Activated CD4-positive, alpha-beta memory T cell treated with anti-CD3 and anti-CD28 coated beads for 36 hours (primary cell): ENCODE measurements at regions not wholly inside any gene's neighbourhood (a gene's known extent, or its start where the extent isn't known, plus 50 kb on each side); places are given as distances from the start of the nearest gene placed in this dataset.
"Not testable (repeated sequence)": the region's sequence is repeated elsewhere in the genome, so short reads cannot be mapped to it uniquely, and the experiment has no call there.

Source experiments
- CTCF ChIA-PET: fragments of 350-600 bp; sonication (Branson Sonifier 250); formaldehyde crosslinking; loops from one replicate; lab custom pipeline; 2021; ENCODE audit warnings: antibody characterized with exemption, inconsistent platforms; lab: Charles Lee
- POLR2A ChIA-PET: fragments of 350-600 bp; sonication (Branson Sonifier 250); formaldehyde crosslinking; loops from one replicate; lab custom pipeline; 2021; ENCODE audit warnings: antibody characterized with exemption; lab: Charles Lee
- DNase-seq: peaks from one replicate; pipeline ENCODE4 v3.0.0-alpha.2; 2020
- H3K27ac Mint-ChIP-seq: one replicate; pipeline ENCODE4 v1.8.0; 2021; ENCODE audit warnings: mixed read lengths
- H3K27me3 Mint-ChIP-seq: one replicate; pipeline ENCODE4 v1.8.0; 2021; ENCODE audit warnings: mixed read lengths
- H3K36me3 Mint-ChIP-seq: one replicate; pipeline ENCODE4 v1.8.0; 2021; ENCODE audit warnings: mixed read lengths
- H3K4me1 Mint-ChIP-seq: one replicate; pipeline ENCODE4 v1.8.0; 2021; ENCODE audit warnings: low read depth, mixed read lengths
- H3K4me3 Mint-ChIP-seq: one replicate; pipeline ENCODE4 v1.8.0; 2021; ENCODE audit warnings: mild to moderate bottlenecking, mixed read lengths
- H3K9me3 Mint-ChIP-seq: one replicate; pipeline ENCODE4 v1.8.0; 2021; ENCODE audit warnings: mixed read lengths
- intact Hi-C: fragments of 100-400 bp; cut with micrococcal nuclease; formaldehyde crosslinking; loops from one replicate; pipeline ENCODE4 v1.15.1; 2023

- H3K27ac Mint-ChIP-seq: no peak overlapping the region
Measured at GRCh38 chrX:95427389-95427788, 1257.3 kb upstream of the DIAPH2 start.

GRCh38 chrX:95435198-95435597 is 1249.4 kb upstream of the DIAPH2 start:
- H3K27me3 Mint-ChIP-seq: no peaks in the 10 kb centered on the region
- ChIA-PET CTCF (no interaction called here), POLR2A (no interaction called here)
- peaks cover 13% of the 10 kb centered on the region for H3K9me3 Mint-ChIP-seq
- no peak overlapping the region for H3K27ac Mint-ChIP-seq
- no peaks in the 10 kb centered on the region for H3K36me3 Mint-ChIP-seq
- intact Hi-C loops: no loop called here
- DNase-seq: no peak
- H3K4me3 Mint-ChIP-seq: no peak overlapping the region
- H3K4me1 Mint-ChIP-seq: no peaks in the 10 kb centered on the region

More at GRCh38 chrX:95427389-95427788, 1257.3 kb upstream of the DIAPH2 start:
- intact Hi-C loops: no loop called here
- no peaks in the 10 kb centered on the region for H3K4me1 Mint-ChIP-seq
- H3K9me3 Mint-ChIP-seq: peaks cover 4% of the 10 kb centered on the region
- no peak overlapping the region for H3K4me3 Mint-ChIP-seq
- ChIA-PET POLR2A (no interaction called here), CTCF (no interaction called here)
- no peaks in the 10 kb centered on the region for H3K27me3 Mint-ChIP-seq
- H3K36me3 Mint-ChIP-seq: no peaks in the 10 kb centered on the region
- DNase-seq: no peak

- intact Hi-C loops: no loop called here
- DNase-seq: no peak
- ChIA-PET CTCF (no interaction called here), POLR2A (no interaction called here)
- no peaks in the 10 kb centered on the region for H3K4me1 Mint-ChIP-seq
- H3K36me3 Mint-ChIP-seq: no peaks in the 10 kb centered on the region
- H3K27me3 Mint-ChIP-seq: no peaks in the 10 kb centered on the region
- H3K4me3 Mint-ChIP-seq: no peak overlapping the region
- H3K9me3 Mint-ChIP-seq: peaks cover 6% of the 10 kb centered on the region
- no peak overlapping the region for H3K27ac Mint-ChIP-seq
Measured at GRCh38 chrX:95441836-95442235, 1242.8 kb upstream of the DIAPH2 start.

GRCh38 chrX:95484781-95485180 is 1199.9 kb upstream of the DIAPH2 start:
- intact Hi-C loops: no loop called here
- no peaks in the 10 kb centered on the region for H3K36me3 Mint-ChIP-seq
- CTCF ChIA-PET: no interaction called here

GRCh38 chrX:95505721-95506120 is 1178.9 kb upstream of the DIAPH2 start:
- no peak for DNase-seq
- ChIA-PET CTCF (no interaction called here), POLR2A (no interaction called here)
- H3K9me3 Mint-ChIP-seq: peaks cover 3% of the 10 kb centered on the region
- H3K27ac Mint-ChIP-seq: no peak overlapping the region
- no peaks in the 10 kb centered on the region for H3K36me3 Mint-ChIP-seq
- no peaks in the 10 kb centered on the region for H3K4me1 Mint-ChIP-seq
- no peaks in the 10 kb centered on the region for H3K27me3 Mint-ChIP-seq
- H3K4me3 Mint-ChIP-seq: no peak overlapping the region
- intact Hi-C loops: no loop called here

More at GRCh38 chrX:95484781-95485180, 1199.9 kb upstream of the DIAPH2 start:
- Mint-ChIP-seq H3K4me3 (no peak overlapping the region), H3K27ac (no peak overlapping the region), H3K4me1 (no peaks in the 10 kb centered on the region), H3K9me3 (peaks cover 3% of the 10 kb centered on the region), H3K27me3 (no peaks in the 10 kb centered on the region)
- POLR2A ChIA-PET: no interaction called here
- DNase-seq: no peak

- ChIA-PET POLR2A (no interaction called here), CTCF (no interaction called here)
- H3K4me1 Mint-ChIP-seq: no peaks in the 10 kb centered on the region
- H3K4me3 Mint-ChIP-seq: no peak overlapping the region
- peaks cover 3% of the 10 kb centered on the region for H3K9me3 Mint-ChIP-seq
- no peaks in the 10 kb centered on the region for H3K36me3 Mint-ChIP-seq
- no peaks in the 10 kb centered on the region for H3K27me3 Mint-ChIP-seq
- intact Hi-C loops: no loop called here
- no peak for DNase-seq
- no peak overlapping the region for H3K27ac Mint-ChIP-seq
Measured at GRCh38 chrX:95509474-95509873, 1175.2 kb upstream of the DIAPH2 start.

GRCh38 chrX:95524018-95524417 is 1160.6 kb upstream of the DIAPH2 start:
- H3K27ac Mint-ChIP-seq, H3K9me3 Mint-ChIP-seq, CTCF ChIA-PET, DNase-seq, H3K4me1 Mint-ChIP-seq, POLR2A ChIA-PET, H3K36me3 Mint-ChIP-seq, H3K4me3 Mint-ChIP-seq, intact Hi-C loops, H3K27me3 Mint-ChIP-seq: not testable (repeated sequence)

GRCh38 chrX:95536111-95536510 is 1148.5 kb upstream of the DIAPH2 start:
- POLR2A ChIA-PET: no interaction called here
- no peaks in the 10 kb centered on the region for H3K27me3 Mint-ChIP-seq
- intact Hi-C loops: no loop called here
- no peaks in the 10 kb centered on the region for H3K4me1 Mint-ChIP-seq
- no peaks in the 10 kb centered on the region for H3K36me3 Mint-ChIP-seq
- peaks cover 2% of the 10 kb centered on the region for H3K9me3 Mint-ChIP-seq
- CTCF ChIA-PET: no interaction called here
- H3K27ac Mint-ChIP-seq: no peak overlapping the region
- no peak for DNase-seq
- no peak overlapping the region for H3K4me3 Mint-ChIP-seq

- no peak overlapping the region for H3K4me3 Mint-ChIP-seq
- intact Hi-C loops: no loop called here
- POLR2A ChIA-PET: no interaction called here
- CTCF ChIA-PET: no interaction called here
- H3K4me1 Mint-ChIP-seq: no peaks in the 10 kb centered on the region
- DNase-seq: no peak
- no peaks in the 10 kb centered on the region for H3K36me3 Mint-ChIP-seq
- no peak overlapping the region for H3K27ac Mint-ChIP-seq
- no peaks in the 10 kb centered on the region for H3K27me3 Mint-ChIP-seq
- peaks cover 2% of the 10 kb centered on the region for H3K9me3 Mint-ChIP-seq
Measured at GRCh38 chrX:95536661-95537060, 1148.0 kb upstream of the DIAPH2 start.

GRCh38 chrX:95539041-95539440 is 1145.6 kb upstream of the DIAPH2 start:
- DNase-seq: no peak
- no peak overlapping the region for H3K4me3 Mint-ChIP-seq
- ChIA-PET CTCF (no interaction called here), POLR2A (no interaction called here)
- intact Hi-C loops: no loop called here
- no peaks in the 10 kb centered on the region for H3K27me3 Mint-ChIP-seq
- H3K36me3 Mint-ChIP-seq: no peaks in the 10 kb centered on the region
- no peak overlapping the region for H3K27ac Mint-ChIP-seq
- H3K4me1 Mint-ChIP-seq: no peaks in the 10 kb centered on the region
- H3K9me3 Mint-ChIP-seq: no peaks in the 10 kb centered on the region

- H3K27me3 Mint-ChIP-seq, intact Hi-C loops, POLR2A ChIA-PET, CTCF ChIA-PET, H3K4me3 Mint-ChIP-seq, H3K27ac Mint-ChIP-seq, H3K4me1 Mint-ChIP-seq, DNase-seq, H3K9me3 Mint-ChIP-seq, H3K36me3 Mint-ChIP-seq: not testable (repeated sequence)
Measured at GRCh38 chrX:95549552-95549951, 1135.1 kb upstream of the DIAPH2 start.

- Mint-ChIP-seq H3K27me3 (no peaks in the 10 kb centered on the region), H3K9me3 (no peaks in the 10 kb centered on the region), H3K36me3 (no peaks in the 10 kb centered on the region), H3K4me3 (no peak overlapping the region), H3K4me1 (no peaks in the 10 kb centered on the region), H3K27ac (no peak overlapping the region)
- intact Hi-C loops: no loop called here
- POLR2A ChIA-PET: no interaction called here
- DNase-seq: no peak
- CTCF ChIA-PET: no interaction called here
Measured at GRCh38 chrX:95585321-95585720, 1099.3 kb upstream of the DIAPH2 start.

GRCh38 chrX:95612350-95612749 is 1072.3 kb upstream of the DIAPH2 start:
- no peaks in the 10 kb centered on the region for H3K4me1 Mint-ChIP-seq
- H3K27me3 Mint-ChIP-seq: no peaks in the 10 kb centered on the region
- intact Hi-C loops: no loop called here
- H3K36me3 Mint-ChIP-seq: no peaks in the 10 kb centered on the region
- CTCF ChIA-PET: no interaction called here
- POLR2A ChIA-PET: no interaction called here
- H3K9me3 Mint-ChIP-seq: peaks cover 7% of the 10 kb centered on the region
- H3K4me3 Mint-ChIP-seq: no peak overlapping the region
- DNase-seq: no peak
- H3K27ac Mint-ChIP-seq: no peak overlapping the region

GRCh38 chrX:95622200-95622599 is 1062.4 kb upstream of the DIAPH2 start:
- ChIA-PET POLR2A (no interaction called here), CTCF (no interaction called here)
- Mint-ChIP-seq H3K27ac (no peak overlapping the region), H3K36me3 (no peaks in the 10 kb centered on the region), H3K4me1 (no peaks in the 10 kb centered on the region), H3K4me3 (no peak overlapping the region), H3K9me3 (peaks cover 2% of the 10 kb centered on the region), H3K27me3 (no peaks in the 10 kb centered on the region)
- DNase-seq: no peak
- intact Hi-C loops: no loop called here
